ENCODE measurements at regions not wholly inside any gene's neighbourhood (a gene's known extent, or its start where the extent isn't known, plus 50 kb on each side); places are given as distances from the start of the nearest gene placed in this dataset.
A peak's percentile ranks its signal among the peaks of the same experiment; 100 is the strongest.

DNA sequence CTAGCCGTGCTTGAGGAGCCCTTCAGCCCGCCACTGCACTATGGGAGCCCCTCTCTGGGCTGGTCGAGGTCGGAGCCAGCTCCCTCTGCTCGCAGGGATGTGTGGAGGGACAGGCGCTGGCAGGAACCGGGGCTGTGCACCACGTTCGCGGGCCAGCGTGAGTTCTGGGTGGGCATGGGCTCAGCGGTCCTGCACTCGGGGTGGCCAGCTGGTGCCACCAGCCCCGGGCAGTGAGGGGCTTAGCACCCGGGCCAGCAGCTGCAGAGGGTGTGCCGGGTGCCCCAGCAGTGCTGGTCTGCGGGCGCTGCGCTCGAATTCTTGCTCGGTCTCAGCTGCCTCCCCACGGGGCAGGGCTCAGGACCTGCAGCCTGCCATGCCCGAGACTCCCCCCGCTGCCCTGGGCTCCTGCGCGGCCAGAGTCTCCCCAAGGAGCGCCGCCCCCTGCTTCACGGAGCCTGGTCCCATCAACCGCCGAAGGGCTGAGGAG lies 90.8 kb upstream of the NRG3 start:
- DNase-seq (ENCODE audit: low spot score): no peak

- DNase-seq (ENCODE audit: low spot score): no peak
These were observed 82.3 kb upstream of the NRG3 start for GRCh38 chr10:81792729-81793128.

- DNase-seq (ENCODE audit: low spot score): no peak
These were observed 68.2 kb upstream of the NRG3 start for GRCh38 chr10:81806842-81807241.

DNA sequence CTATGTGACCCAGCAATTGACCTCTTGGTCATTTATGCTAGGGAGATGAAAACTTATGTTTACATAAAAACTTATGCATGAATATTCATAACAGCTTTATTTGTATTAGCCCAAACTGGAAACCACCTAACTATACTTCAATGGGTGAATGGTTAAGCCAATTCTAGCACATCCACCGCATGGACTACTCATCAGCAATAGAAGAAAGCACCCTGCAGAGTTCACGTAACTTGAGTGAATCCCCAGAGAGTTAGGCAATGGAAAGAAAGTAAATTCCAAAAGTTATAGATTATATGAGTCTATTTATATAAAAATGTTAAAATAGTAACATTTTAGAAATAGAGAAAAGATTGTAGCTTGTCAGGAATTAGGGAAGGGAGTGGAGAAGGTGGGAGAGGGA lies 60.2 kb upstream of the NRG3 start:
- no peak for DNase-seq (ENCODE audit: low spot score)

- DNase-seq (ENCODE audit: low spot score): no peak
These were observed 57.3 kb upstream of the NRG3 start for GRCh38 chr10:81817596-81818170.

DNA sequence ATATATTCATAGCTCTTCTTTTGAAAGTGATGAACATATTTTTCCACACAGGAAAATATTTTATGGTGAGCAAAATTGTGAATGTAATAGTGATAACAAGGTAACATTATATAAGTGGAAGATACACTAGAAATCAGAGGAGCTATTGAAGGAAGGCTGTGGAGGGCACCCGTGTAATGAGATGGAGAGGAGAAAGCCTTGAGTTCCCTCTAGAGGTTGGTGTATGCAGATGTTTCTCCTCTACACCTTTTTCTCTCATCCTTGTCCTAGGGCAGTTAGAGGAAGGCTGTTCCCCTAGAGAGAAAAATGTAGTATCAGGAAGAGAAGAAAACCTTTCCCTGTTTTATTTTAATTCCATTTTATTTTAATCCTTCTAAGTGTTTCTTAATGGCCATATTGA lies 54.6 kb upstream of the NRG3 start:
- DNase-seq (ENCODE audit: low spot score): peak; percentile 49
